PFSK-1 (cell line): ENCODE measurements at regions not wholly inside any gene's neighbourhood (a gene's known extent, or its start where the extent isn't known, plus 50 kb on each side); places are given as distances from the start of the nearest gene placed in this dataset.

Experiments
- FOXP2 ChIP-seq: optimal IDR thresholded peaks from 2 replicates; pipeline ENCODE3; 2011; ENCODE audit warnings: borderline replicate concordance, control low read depth, inconsistent platforms; ENCODE audit not compliant: insufficient read depth; ENCODE audit errors: extremely low read length, extremely low read depth
- POLR2AphosphoS5 ChIP-seq: IDR thresholded peaks from 2 replicates; pipeline ENCODE4 v1.6.1; 2012; ENCODE audit warnings: low read depth, mild to moderate bottlenecking, control low read depth, low read length, moderate library complexity
- REST ChIP-seq, 2 experiments: IDR thresholded peaks; 2 replicates each; pipeline versions ENCODE4 v1.6.1 to v1.8.0; 2011 to 2012; ENCODE audit warnings: low read depth in 2 of 2, low read length in 2 of 2, control low read depth in 1 of 2, inconsistent platforms in 1 of 2, mild to moderate bottlenecking in 1 of 2, moderate library complexity in 1 of 2; ENCODE audit not compliant: insufficient read depth in 1 of 2
- SIN3A ChIP-seq: IDR thresholded peaks from 2 replicates; pipeline ENCODE4 v1.6.1; 2012; ENCODE audit warnings: mild to moderate bottlenecking, low read length, moderate library complexity, borderline replicate concordance; ENCODE audit not compliant: insufficient read depth
- TAF1 ChIP-seq: IDR thresholded peaks from 2 replicates; pipeline ENCODE4 v1.6.1; 2012; ENCODE audit warnings: low read length, control low read depth, borderline replicate concordance; ENCODE audit not compliant: insufficient read depth

- TF ChIP-seq REST (IDR thresholded peaks at IDR 0.05; ENCODE audit: insufficient read depth in 1 of 2, low read depth in 2 of 2, low read length in 2 of 2): no peak
- no peak for TF ChIP-seq SIN3A
- TF ChIP-seq FOXP2: no peak
- TF ChIP-seq POLR2AphosphoS5: no peak
- no peak for TF ChIP-seq TAF1
Observed at GRCh38 chr20:17852323-17852722, 116.3 kb downstream of the SNX5 start.

- TF ChIP-seq FOXP2 (no peak), SIN3A (no peak), POLR2AphosphoS5 (no peak)
Observed at GRCh38 chr20:17850684-17851026, 117.9 kb downstream of the SNX5 start.

GRCh38 chr20:17849901-17850683, 118.5 kb downstream of the SNX5 start:
- TF ChIP-seq POLR2AphosphoS5 (no peak), SIN3A (no peak), TAF1 (no peak), REST (IDR thresholded peaks at IDR 0.05; ENCODE audit: insufficient read depth in 1 of 2, low read depth in 2 of 2, low read length in 2 of 2) (no peak), FOXP2 (no peak)

GRCh38 chr20:17849138-17849900, 119.3 kb downstream of the SNX5 start:
- TF ChIP-seq POLR2AphosphoS5: no peak
- TF ChIP-seq FOXP2: no peak
- no peak for TF ChIP-seq SIN3A
- no peak for TF ChIP-seq TAF1
- no peak for TF ChIP-seq REST (IDR thresholded peaks at IDR 0.05; ENCODE audit: insufficient read depth in 1 of 2, low read depth in 2 of 2, low read length in 2 of 2)

GRCh38 chr20:17848249-17849048, 120.1 kb downstream of the SNX5 start:
- TF ChIP-seq POLR2AphosphoS5: no peak
- TF ChIP-seq SIN3A: no peak
- TF ChIP-seq REST (IDR thresholded peaks at IDR 0.05; ENCODE audit: insufficient read depth in 1 of 2, low read depth in 2 of 2, low read length in 2 of 2): no peak
- no peak for TF ChIP-seq TAF1
- no peak for TF ChIP-seq FOXP2
